MM.1S (cell line): ENCODE measurements at regions not wholly inside any gene's neighbourhood (a gene's known extent, or its start where the extent isn't known, plus 50 kb on each side); places are given as distances from the start of the nearest gene placed in this dataset.

ENCODE experiments used
- EZH2 ChIP-seq: fragments of 300-600 bp; sonication (generic); optimal IDR thresholded peaks from 2 replicates; pipeline ENCODE3; 2017; ENCODE audit warnings: low read depth, mild to moderate bottlenecking, antibody characterized with exemption, low read length, mixed read lengths
- EZH2phosphoT487 ChIP-seq: fragments of 300-600 bp; sonication (generic); IDR thresholded peaks from 2 replicates; pipeline ENCODE4 v1.6.1; 2018; ENCODE audit warnings: antibody characterized with exemption, low read length
- TF ChIP-seq, protein P1 (sequence below): fragments of 300-600 bp; sonication (generic); IDR thresholded peaks from 2 replicates; pipeline ENCODE4 v1.5.1; 2016; ENCODE audit warnings: antibody characterized with exemption, low read length, mixed read lengths

- TF ChIP-seq, protein P1, sequence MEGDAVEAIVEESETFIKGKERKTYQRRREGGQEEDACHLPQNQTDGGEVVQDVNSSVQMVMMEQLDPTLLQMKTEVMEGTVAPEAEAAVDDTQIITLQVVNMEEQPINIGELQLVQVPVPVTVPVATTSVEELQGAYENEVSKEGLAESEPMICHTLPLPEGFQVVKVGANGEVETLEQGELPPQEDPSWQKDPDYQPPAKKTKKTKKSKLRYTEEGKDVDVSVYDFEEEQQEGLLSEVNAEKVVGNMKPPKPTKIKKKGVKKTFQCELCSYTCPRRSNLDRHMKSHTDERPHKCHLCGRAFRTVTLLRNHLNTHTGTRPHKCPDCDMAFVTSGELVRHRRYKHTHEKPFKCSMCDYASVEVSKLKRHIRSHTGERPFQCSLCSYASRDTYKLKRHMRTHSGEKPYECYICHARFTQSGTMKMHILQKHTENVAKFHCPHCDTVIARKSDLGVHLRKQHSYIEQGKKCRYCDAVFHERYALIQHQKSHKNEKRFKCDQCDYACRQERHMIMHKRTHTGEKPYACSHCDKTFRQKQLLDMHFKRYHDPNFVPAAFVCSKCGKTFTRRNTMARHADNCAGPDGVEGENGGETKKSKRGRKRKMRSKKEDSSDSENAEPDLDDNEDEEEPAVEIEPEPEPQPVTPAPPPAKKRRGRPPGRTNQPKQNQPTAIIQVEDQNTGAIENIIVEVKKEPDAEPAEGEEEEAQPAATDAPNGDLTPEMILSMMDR: no peak
- TF ChIP-seq EZH2 (no peak), EZH2phosphoT487 (no peak)
Observed at GRCh38 chr4:120299631-120300030, 233.0 kb upstream of the MAD2L1 start.
